Activated CD4-positive, alpha-beta T cell treated with anti-CD3 and anti-CD28 coated beads, Interleukin-10, Interleukin-2, amounts not matched to agents 100 ng/mL and 50 ng/mL, durations not matched to agents 16 hours and 8 hours (primary cell): ENCODE measurements at regions not wholly inside any gene's neighbourhood (a gene's known extent, or its start where the extent isn't known, plus 50 kb on each side); places are given as distances from the start of the nearest gene placed in this dataset.
"Not testable (repeated sequence)": the region's sequence is repeated elsewhere in the genome, so short reads cannot be mapped to it uniquely, and the experiment has no call there.

Experiments used
- DNase-seq: peaks from one replicate; pipeline ENCODE4 v3.0.0-alpha.2; 2020

DNA sequence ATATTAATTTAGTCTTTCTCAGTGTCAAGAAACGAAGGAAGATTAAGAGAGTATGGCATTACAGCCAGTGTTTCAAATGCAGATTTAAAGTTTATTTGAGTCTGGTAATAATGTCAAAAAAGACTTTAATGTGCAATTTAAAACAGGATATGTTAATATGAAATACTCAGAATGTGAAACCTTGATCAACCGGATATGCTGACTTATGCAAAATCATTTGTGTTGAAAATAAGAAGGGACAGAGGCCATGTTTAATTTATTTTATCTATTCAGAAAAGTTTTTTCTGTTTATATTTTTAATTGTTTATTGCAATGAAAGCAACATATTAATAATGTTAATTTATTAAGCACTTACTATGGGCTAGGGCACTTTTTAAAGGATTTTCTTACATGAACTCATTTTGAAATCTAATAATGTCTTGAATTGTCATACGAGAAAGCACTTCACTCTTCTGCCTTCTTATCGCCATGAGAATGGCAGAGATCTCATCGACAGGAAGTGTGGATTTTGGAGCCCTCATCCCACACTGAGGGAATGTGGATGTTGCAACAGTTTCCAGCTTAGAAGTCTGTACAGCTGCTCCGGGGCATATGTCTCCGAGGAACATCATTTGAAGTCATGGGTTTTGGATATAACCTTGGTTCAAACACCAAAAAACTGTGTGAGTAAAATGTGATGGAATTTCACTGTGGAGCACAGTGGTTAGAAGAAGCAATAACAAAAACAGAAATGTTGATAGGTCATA, 1410.4 kb downstream of the EPHA7 start:
- DNase-seq, result no peak

GRCh38 chr6:92000112-92000511, 1413.2 kb upstream of the MAP3K7 start:
- DNase-seq, result no peak

- no peak for DNase-seq
Observed at GRCh38 chr6:91994787-91995186, 1407.9 kb upstream of the MAP3K7 start.

GRCh38 chr6:91982559-91982958, 1395.7 kb upstream of the MAP3K7 start:
- DNase-seq, result no peak

- DNase-seq, result no peak
Observed at GRCh38 chr6:91976797-91977196, 1389.9 kb upstream of the MAP3K7 start.

DNA sequence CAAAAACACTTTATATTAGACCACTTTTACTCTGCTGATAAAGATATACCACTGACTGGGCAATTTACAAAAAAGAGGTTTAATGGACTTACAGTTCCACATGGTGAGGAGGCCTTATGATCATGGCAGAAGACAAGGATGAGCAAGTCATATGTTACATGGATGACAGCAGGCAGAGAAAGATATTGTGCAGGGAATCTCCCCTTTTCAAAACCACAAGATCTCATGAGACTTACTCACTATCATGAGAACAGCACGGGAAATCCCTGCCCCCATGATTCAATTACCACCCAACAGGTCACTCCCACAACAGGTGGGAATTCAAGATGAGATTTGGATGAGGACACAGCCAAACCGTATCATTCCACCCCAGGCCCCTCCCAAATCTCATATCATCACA, 1383.8 kb upstream of the MAP3K7 start:
- no peak for DNase-seq

- no peak for DNase-seq
Observed at GRCh38 chr6:91965872-91966271, 1379.0 kb upstream of the MAP3K7 start.

- DNase-seq, result no peak
Observed at GRCh38 chr6:91961671-91962070, 1374.8 kb upstream of the MAP3K7 start.

GRCh38 chr6:91961236-91961635, 1374.4 kb upstream of the MAP3K7 start:
- DNase-seq, result no peak

DNA sequence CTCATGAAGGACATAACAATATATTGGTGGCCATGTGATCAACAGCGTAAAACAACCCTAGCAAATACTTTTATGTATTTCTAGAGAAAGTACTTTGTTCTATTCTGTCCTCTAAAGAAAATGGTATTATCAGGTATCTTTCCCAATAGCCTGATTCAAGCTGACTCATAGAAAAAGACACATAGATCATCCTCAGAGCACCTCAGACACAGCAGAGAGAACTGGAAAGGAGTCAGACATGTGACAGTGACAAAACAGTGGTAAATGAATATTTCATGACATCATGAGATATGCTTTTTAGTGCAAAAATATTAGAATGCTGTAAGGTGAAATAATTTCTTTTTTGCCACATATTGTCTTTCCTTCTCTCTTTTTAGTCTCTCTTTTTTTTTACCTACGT, 1355.0 kb upstream of the MAP3K7 start:
- no peak for DNase-seq

DNA sequence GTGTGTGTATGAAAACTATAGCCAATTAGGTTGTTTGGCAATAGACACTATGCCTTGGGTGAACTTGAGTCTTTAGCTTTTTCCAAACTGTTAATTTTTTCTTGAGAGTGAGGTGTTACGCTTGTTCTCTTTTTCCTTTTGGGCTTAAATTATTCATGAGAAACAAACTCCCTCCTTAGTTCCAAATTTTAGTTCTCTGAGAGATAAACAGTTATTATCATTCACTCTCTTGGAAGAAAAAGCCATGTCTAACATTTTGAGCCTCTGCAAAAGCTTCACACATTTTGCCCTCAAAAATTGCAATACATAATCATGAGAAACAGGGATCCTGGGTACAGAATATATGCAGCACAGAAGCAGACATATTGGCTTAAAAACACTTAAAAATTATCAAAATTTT, 1353.9 kb upstream of the MAP3K7 start:
- DNase-seq, result no peak

DNA sequence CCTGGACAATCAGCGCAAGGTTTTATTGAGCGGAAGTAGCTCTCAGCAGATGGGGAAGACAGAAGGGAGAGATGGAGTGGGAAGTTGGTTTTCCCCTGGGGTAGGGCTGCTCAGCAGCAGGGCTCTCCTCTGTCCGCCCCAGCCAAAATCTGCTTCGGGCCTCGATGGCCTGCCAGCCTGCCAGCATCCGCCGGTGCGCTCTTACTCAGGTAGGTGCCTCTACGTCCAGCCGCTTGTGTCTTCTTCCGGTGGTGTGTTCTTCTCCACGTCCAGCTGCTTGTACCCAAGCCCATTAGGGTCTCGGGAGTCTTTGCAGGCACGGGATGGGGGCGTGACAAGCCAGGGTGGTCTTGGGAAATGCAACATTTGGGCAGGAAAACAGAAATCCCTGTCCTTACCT, 1340.0 kb upstream of the MAP3K7 start:
- DNase-seq, result no peak

- no peak for DNase-seq
Observed at GRCh38 chr6:91926361-91926760, 1339.5 kb upstream of the MAP3K7 start.

- DNase-seq, result no peak
Observed at GRCh38 chr6:91911945-91912344, 1325.1 kb upstream of the MAP3K7 start.

DNA sequence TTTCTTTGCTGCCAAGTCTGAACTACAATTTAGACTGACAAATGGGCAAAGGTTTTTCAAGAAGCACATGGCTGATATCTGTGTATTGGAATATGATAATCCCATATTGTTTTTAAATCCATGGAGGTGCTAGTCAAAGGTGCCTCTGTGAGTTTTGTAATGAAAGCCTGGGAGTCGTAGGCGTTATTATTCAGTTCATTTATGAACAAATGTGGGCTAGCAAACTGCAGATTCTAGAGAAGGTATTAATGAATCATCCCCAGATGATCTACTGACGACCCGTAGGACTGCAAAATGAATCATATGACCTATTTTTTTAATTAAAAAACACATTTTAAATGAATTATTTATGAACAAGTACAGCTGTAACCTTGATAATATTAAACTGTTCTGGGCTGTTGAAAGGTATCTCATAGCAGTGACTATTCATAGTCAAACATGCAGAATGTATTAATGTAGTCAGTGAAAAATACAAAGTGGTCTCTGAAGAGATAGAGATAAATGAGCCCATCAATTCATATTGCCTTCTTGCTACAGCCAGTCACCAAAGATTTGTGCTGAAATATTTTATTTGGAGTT, 1317.8 kb upstream of the MAP3K7 start:
- no peak for DNase-seq

DNA sequence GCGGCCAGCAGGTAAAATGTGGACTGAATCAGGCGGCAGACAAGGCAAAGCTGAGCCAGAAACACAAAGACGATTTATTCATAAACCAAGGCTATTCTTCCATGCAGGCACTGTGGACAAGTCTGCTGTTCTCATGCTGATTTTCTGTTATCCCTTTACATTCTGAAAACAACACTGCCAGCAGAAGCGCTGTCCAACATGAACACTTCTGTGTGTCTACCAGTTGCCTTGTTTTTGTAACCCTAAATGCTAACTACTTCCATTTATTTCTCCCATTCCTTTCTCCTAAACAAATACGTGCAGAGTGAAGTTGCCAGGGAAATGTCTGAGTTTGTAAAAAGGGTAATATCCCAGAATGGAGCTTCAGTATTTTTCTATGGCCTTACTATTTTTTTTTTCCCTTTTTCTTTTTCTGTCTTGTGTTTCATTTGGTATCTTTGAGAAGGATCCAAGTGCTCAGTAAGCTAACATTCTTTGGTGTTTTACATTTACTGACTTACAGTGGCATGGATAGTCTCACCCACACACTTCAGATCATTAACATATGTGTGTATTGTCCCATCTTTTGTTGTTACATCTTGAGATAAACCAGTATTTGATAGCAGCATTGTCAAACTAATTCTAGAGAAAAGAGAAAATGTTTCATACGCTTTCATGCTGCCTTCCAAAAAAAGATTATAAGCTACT, 1308.9 kb upstream of the MAP3K7 start:
- DNase-seq, result no peak

DNA sequence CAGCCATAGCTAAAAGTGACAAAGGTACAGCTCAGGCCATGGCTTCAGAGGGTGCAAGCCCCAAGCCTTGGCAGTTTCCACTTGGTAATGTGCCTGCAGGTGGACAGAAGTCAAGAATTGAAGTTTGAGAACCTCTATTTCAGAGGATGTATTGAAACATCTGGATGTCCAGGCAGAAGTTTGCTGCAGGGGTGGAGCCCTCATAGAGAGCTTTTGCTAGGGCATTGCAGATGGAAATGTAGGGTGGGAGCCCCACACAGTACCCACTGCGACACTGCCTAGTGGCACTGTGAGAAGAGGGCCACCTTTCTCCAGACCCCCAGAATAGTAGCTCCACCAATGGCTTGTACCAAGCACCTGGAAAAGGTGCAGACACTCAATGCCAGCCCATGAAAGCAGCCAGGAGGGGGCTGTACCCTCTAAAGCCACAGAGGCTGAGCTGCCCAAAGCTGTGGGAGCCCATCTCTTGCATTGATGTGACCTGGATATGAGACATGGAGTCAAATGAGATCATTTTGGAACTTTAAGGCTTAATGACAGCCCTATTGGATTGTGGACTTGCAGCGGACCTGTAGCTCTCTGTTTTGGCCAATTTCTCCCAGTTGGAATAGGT, 1299.4 kb upstream of the MAP3K7 start:
- no peak for DNase-seq

DNA sequence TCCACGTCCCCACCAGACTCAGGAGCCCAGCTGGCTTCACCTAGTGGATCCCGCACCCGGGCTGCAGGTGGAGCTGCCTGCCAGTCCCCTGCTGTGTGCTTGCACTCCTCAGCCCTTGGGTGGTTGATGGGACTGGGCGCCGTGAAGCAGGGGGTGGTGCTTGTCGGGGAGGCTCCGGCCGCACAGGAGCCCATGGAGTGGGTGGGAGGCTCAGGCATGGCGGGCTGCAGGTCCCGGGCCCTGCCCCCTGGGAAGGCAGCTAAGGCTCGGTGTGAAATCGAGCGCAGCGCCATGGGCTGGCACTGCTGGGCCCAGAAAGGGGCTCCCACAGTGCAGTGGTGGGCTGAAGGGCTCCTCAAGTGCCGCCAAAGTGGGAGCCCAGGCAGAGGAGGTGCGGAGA, 1294.9 kb upstream of the MAP3K7 start:
- not testable (repeated sequence) for DNase-seq

- no peak for DNase-seq
Observed at GRCh38 chr6:91879386-91879995, 1292.6 kb upstream of the MAP3K7 start.

DNA sequence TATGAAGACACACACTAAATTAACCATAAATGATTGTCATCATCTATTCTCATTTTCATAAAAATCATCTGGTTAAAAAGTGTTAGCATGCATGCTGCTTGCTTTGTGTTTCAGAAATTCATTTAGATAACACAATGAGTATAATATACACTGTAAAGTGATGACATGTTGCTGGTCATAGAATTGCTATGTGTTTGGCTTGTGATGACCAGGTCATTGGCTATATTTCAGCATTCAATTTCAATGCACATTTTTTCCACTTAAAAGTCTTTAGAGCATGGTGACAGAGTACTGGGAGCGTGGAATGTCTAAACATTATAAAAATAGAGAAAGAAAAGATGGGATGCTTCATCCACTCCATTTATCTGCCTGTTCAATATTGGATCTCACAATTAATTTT, 1291.1 kb upstream of the MAP3K7 start:
- DNase-seq, result no peak

GRCh38 chr6:91874971-91875370, 1288.1 kb upstream of the MAP3K7 start:
- no peak for DNase-seq

DNA sequence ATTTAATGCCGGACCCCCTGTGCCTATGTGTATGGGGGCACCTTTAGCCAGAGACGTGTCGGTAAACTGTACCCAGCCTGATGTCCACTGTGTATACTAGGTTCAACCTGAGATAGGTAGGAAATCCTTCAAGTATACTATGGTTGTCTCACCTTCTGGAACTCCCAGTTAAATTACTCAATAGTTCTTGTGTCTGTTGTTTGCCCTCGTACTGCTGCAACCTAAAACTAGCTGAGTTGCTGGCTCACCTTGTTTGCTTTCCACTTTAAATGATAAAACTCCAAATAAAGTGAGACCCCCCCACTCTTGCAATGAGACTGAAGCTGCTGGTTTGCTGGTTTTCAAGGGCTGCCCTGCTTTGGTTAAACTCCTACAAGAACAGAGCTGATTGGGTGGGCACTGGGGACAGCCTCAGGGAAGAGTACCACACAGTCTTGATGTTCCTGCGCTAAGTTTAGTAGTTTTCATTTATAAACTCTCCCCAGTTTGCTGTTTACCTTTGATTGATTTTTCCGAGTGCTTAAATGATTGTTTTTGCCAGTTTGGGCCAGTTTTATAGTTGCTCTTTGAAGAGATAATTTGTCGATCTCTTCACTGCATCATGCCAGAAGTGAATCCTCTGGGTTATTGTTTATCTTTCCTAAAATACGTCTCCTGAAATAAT, 1281.8 kb upstream of the MAP3K7 start:
- no peak for DNase-seq

DNA sequence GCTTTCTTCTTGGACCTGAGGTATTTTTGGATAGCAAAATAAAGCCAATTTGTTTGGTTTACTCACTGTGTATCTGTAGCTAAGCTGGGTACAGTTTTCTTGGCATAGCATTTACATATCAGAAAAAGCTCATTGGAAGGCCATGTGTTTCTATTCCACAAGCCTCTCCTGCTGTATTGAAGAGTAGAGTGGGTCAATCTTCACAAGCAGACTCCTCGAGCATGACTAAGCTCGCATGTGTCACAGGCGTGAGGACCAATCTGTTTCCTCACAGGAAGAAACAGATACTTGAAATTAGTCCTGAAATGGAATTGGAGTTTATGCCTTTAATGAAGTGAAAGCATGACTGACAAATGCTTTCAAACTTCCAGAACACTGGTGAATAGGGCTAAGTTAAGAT, 1279.0 kb upstream of the MAP3K7 start:
- no peak for DNase-seq
